Stomach (tissue), 4 donors: ENCODE measurements at regions not wholly inside any gene's neighbourhood (a gene's known extent, or its start where the extent isn't known, plus 50 kb on each side); places are given as distances from the start of the nearest gene placed in this dataset.

ENCODE experiments used
- CTCF ChIP-seq, 7 experiments: fragments of 450-650 bp in 4 of 7; fragments of 200-600 bp in 3 of 7; sonication (generic) in 3 of 7; IDR thresholded peaks; one replicate each; pipeline ENCODE4 v1.5.1; 2016 to 2019; ENCODE audit warnings: antibody characterized with exemption in 7 of 7, control low read depth in 2 of 7, mild to moderate bottlenecking in 1 of 7
- POLR2A ChIP-seq, 4 donors: fragments of 450-650 bp; IDR thresholded peaks; one replicate each; pipeline ENCODE4 v1.6.1; 2016; ENCODE audit warnings: antibody characterized with exemption in 4 of 4, control low read depth in 2 of 4, mild to moderate bottlenecking in 1 of 4, moderate library complexity in 1 of 4
- POLR2AphosphoS5 ChIP-seq, 3 donors: sonication (generic); formaldehyde crosslinking; IDR thresholded peaks; one replicate each; pipeline ENCODE4 v1.6.1; 2016; ENCODE audit warnings: antibody characterized with exemption in 3 of 3

DNA sequence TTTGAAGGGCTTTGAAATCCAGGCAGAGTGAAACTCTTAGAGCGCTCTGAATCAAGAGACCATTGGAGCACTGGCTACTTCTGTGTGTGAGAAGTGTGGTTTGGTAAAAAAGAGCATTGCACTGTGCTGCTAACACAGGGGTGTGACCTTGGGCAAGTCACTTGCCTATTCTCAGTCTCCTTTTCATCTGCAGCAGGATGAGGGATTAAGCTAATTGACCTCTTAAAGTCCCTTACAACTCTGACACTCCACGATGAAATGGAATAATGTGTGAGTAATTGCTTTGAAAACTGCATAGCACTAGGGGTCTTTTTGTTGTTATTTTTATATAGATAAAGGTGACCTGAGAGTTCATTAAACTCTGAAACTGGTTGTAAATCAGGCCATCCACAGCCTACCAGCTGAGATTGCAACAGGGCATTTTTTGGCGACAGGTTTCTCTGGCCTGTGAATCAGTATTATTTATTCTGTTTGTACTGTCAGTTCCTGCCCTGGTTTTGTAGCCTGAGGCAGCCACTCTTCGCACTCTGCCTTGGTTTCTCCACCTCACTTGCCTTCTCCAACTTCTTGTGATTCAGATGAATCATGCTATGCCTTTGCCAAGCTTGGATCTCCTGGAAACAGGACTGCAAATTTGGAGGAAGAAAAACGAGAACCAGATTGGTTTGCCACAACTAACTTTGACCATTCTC, 159.9 kb upstream of the PARP11 start:
- no peak for TF ChIP-seq CTCF (IDR thresholded peaks at IDR 0.05)
- no peak for TF ChIP-seq POLR2AphosphoS5 (IDR thresholded peaks at IDR 0.05)
- TF ChIP-seq POLR2A (IDR thresholded peaks at IDR 0.05): no peak
